Mucosa of descending colon (tissue), 3 donors: ENCODE measurements at regions not wholly inside any gene's neighbourhood (a gene's known extent, or its start where the extent isn't known, plus 50 kb on each side); places are given as distances from the start of the nearest gene placed in this dataset.

Experiments
- ATAC-seq: fragments of 200-7000 bp; cut with Tn5 transposase; one replicate; pipeline ENCODE4 v1.9.1; 2020; ENCODE audit warnings: mild to moderate bottlenecking, moderate library complexity
- DNase-seq, 3 donors: peaks; one replicate each; pipeline ENCODE4 v3.0.0-alpha.2; 2020
- H3K36me3 ChIP-seq: fragments of 200-600 bp; one replicate; pipeline ENCODE4 v1.8.0; 2021; ENCODE audit warnings: low read depth, mild to moderate bottlenecking
- H3K4me1 ChIP-seq: fragments of 200-600 bp; one replicate; pipeline ENCODE4 v1.8.0; 2021; ENCODE audit warnings: low read depth, mild to moderate bottlenecking
- H3K4me3 ChIP-seq: fragments of 200-600 bp; one replicate; pipeline ENCODE4 v1.8.0; 2021; ENCODE audit warnings: mild to moderate bottlenecking
- H3K9me3 ChIP-seq: fragments of 200-600 bp; one replicate; pipeline ENCODE4 v1.8.0; 2021; ENCODE audit warnings: mild to moderate bottlenecking
- CTCF ChIP-seq: fragments of 200-600 bp; IDR thresholded peaks from one replicate; pipeline ENCODE4 v1.8.0; 2022; ENCODE audit warnings: antibody characterized with exemption, mild to moderate bottlenecking
- intact Hi-C, 2 donors: fragments of 100-400 bp; cut with DNase I in 1 of 2; cut with micrococcal nuclease in 1 of 2; formaldehyde crosslinking; loops; one replicate each; pipeline versions ENCODE4 v1.11.0 to v1.11.1; 2022; cut with DNase I, micrococcal nuclease
- donor health status: DM: no; HTN: no; CAD: no; lungs with moderate emphysema.
- donor health status: DM: no; HTN: no; CAD: no.
- donor health status: DM: no; HTN: yes; CAD: no.

- intact Hi-C loops, result no loop called here
- ATAC-seq (no peak), DNase-seq (no peak)
- Histone ChIP-seq H3K4me3 (no peak overlapping the region), H3K9me3 (no peaks in the 10 kb centered on the region), H3K4me1 (no peaks in the 10 kb centered on the region), H3K36me3 (no peaks in the 10 kb centered on the region)
- TF ChIP-seq CTCF, result no peak
These were observed 324.7 kb upstream of the AKR1E2 start for GRCh38 chr10:4501306-4501705.

GRCh38 chr10:4498711-4499251 lies 327.2 kb upstream of the AKR1E2 start:
- no peaks in the 10 kb centered on the region for H3K36me3 ChIP-seq
- intact Hi-C loops, result no loop called here
- no peak for TF ChIP-seq CTCF
- H3K4me1 ChIP-seq, result no peaks in the 10 kb centered on the region
- DNase-seq (no peak), ATAC-seq (no peak)
- H3K9me3 ChIP-seq, result no peaks in the 10 kb centered on the region
- no peak overlapping the region for H3K4me3 ChIP-seq

- Histone ChIP-seq H3K4me1 (no peaks in the 10 kb centered on the region), H3K36me3 (no peaks in the 10 kb centered on the region), H3K4me3 (no peak overlapping the region), H3K9me3 (no peaks in the 10 kb centered on the region)
- ATAC-seq (no peak), DNase-seq (no peak)
- no peak for TF ChIP-seq CTCF
- intact Hi-C loops, result no loop called here
These were observed 331.5 kb upstream of the AKR1E2 start for GRCh38 chr10:4494551-4494950.

- intact Hi-C loops, result no loop called here
- ATAC-seq (no peak), DNase-seq (no peak)
- Histone ChIP-seq H3K9me3 (no peaks in the 10 kb centered on the region), H3K36me3 (no peaks in the 10 kb centered on the region), H3K4me3 (no peak overlapping the region), H3K4me1 (no peaks in the 10 kb centered on the region)
- no peak for TF ChIP-seq CTCF
These were observed 333.8 kb upstream of the AKR1E2 start for GRCh38 chr10:4492202-4492601.

GRCh38 chr10:4488904-4489303 lies 337.1 kb upstream of the AKR1E2 start:
- DNase-seq (no peak), ATAC-seq (no peak)
- intact Hi-C loops, result no loop called here
- no peaks in the 10 kb centered on the region for H3K4me1 ChIP-seq
- H3K36me3 ChIP-seq, result no peaks in the 10 kb centered on the region
- TF ChIP-seq CTCF, result no peak
- H3K9me3 ChIP-seq, result no peaks in the 10 kb centered on the region
- H3K4me3 ChIP-seq, result no peak overlapping the region

- DNase-seq, result no peak
- no peaks in the 10 kb centered on the region for H3K36me3 ChIP-seq
- no peak overlapping the region for H3K4me3 ChIP-seq
- no peak for TF ChIP-seq CTCF
- no peaks in the 10 kb centered on the region for H3K9me3 ChIP-seq
- intact Hi-C loops, result no loop called here
- no peak for ATAC-seq
- no peaks in the 10 kb centered on the region for H3K4me1 ChIP-seq
These were observed 340.4 kb upstream of the AKR1E2 start for GRCh38 chr10:4485636-4486035.
